GM06990 (cell line): ENCODE measurements at regions not wholly inside any gene's neighbourhood (a gene's known extent, or its start where the extent isn't known, plus 50 kb on each side); places are given as distances from the start of the nearest gene placed in this dataset.

Experiments
- DNase-seq: peaks from one replicate; pipeline ENCODE4 v3.0.0-alpha.2; 2011; ENCODE audit not compliant: insufficient read length; ENCODE audit errors: extremely low read depth
- H3K27me3 ChIP-seq: replicated peaks from 2 replicates; pipeline ENCODE4 v1.6.0; 2011; ENCODE audit warnings: low read length; ENCODE audit not compliant: control insufficient read depth, insufficient read depth
- H3K36me3 ChIP-seq: 2 replicates; pipeline ENCODE4 v1.5.1; 2011; ENCODE audit warnings: low read length; ENCODE audit not compliant: control insufficient read depth, insufficient read depth
- H3K4me3 ChIP-seq: replicated peaks from 2 replicates; pipeline ENCODE4 v1.5.1; 2011; ENCODE audit warnings: low read depth, mild to moderate bottlenecking, control low read depth, low read length
- CTCF ChIP-seq: IDR thresholded peaks from 2 replicates; pipeline ENCODE4 v1.5.1; 2011; ENCODE audit warnings: low read length, control low read depth, mild to moderate bottlenecking, inconsistent platforms; ENCODE audit not compliant: insufficient read depth, poor library complexity, severe bottlenecking

- TF ChIP-seq CTCF = peak; percentile 23
- Histone ChIP-seq H3K4me3 (no peak overlapping the region), H3K36me3 (no peaks in the 10 kb centered on the region), H3K27me3 (no peaks in the 10 kb centered on the region; the same call in none of the 2 replicates)
- no peak for DNase-seq
These were observed 69.9 kb upstream of the WDR1 start for GRCh38 chr4:10186228-10187214.

GRCh38 chr4:10185518-10186227 lies 69.1 kb upstream of the WDR1 start:
- Histone ChIP-seq H3K27me3 (no peaks in the 10 kb centered on the region; the same call in none of the 2 replicates), H3K36me3 (no peaks in the 10 kb centered on the region), H3K4me3 (no peak overlapping the region)
- no peak for DNase-seq
- TF ChIP-seq CTCF = no peak

GRCh38 chr4:10184501-10184938 lies 67.9 kb upstream of the WDR1 start:
- Histone ChIP-seq H3K27me3 (no peaks in the 10 kb centered on the region; the same call in 1 of the 2 replicates), H3K36me3 (no peaks in the 10 kb centered on the region), H3K4me3 (no peak overlapping the region)
- no peak for TF ChIP-seq CTCF
- DNase-seq = no peak

- DNase-seq = no peak
- Histone ChIP-seq H3K27me3 (no peaks in the 10 kb centered on the region; the same call in 1 of the 2 replicates), H3K4me3 (no peak overlapping the region), H3K36me3 (no peaks in the 10 kb centered on the region)
- no peak for TF ChIP-seq CTCF
These were observed 67.4 kb upstream of the WDR1 start for GRCh38 chr4:10184041-10184440.

GRCh38 chr4:10183462-10183861 lies 66.9 kb upstream of the WDR1 start:
- Histone ChIP-seq H3K4me3 (no peak overlapping the region), H3K27me3 (no peaks in the 10 kb centered on the region; the same call in 1 of the 2 replicates), H3K36me3 (no peaks in the 10 kb centered on the region)
- no peak for DNase-seq
- TF ChIP-seq CTCF = no peak
